Panc1 (cell line): ENCODE measurements at regions not wholly inside any gene's neighbourhood (a gene's known extent, or its start where the extent isn't known, plus 50 kb on each side); places are given as distances from the start of the nearest gene placed in this dataset.

Experiments
- ATAC-seq: fragments of 200-7000 bp; cut with Tn5 transposase; 2 replicates; pipeline ENCODE4 v1.9.1; 2020; ENCODE audit warnings: mild to moderate bottlenecking, moderate library complexity
- BruUV-seq: library from RNA; stranded (reverse); fragments of 400-500 nt; replicated peaks from 2 replicates; lab custom pipeline; 2021; lab: Mats Ljungman, UMichigan
- CTCF ChIA-PET: fragments of 300-600 bp; sonication (Branson Sonifier 250); formaldehyde crosslinking; loops from one replicate; lab custom pipeline; 2022; ENCODE audit warnings: antibody characterized with exemption; lab: Charles Lee
- POLR2A ChIA-PET: fragments of 300-600 bp; sonication (Branson Sonifier 250); formaldehyde crosslinking; loops from one replicate; lab custom pipeline; 2022; ENCODE audit warnings: antibody characterized with exemption; lab: Charles Lee
- DNase-seq: peaks from one replicate; pipeline ENCODE4 v3.0.0-alpha.2; 2010; ENCODE audit warnings: low read depth, low spot score
- H3K27ac ChIP-seq: 2 replicates; pipeline ENCODE4 v1.5.1; 2011; ENCODE audit warnings: mild to moderate bottlenecking, low read length, inconsistent platforms
- H3K27me3 ChIP-seq: fragments of 200-500 bp; sonication (Bioruptor generic); 2 replicates; pipeline ENCODE4 v1.6.0; 2014; ENCODE audit warnings: low read length, inconsistent platforms; ENCODE audit not compliant: control insufficient read depth, insufficient read depth
- H3K36me3 ChIP-seq: fragments of 200-500 bp; sonication (Bioruptor generic); 2 replicates; pipeline ENCODE4 v1.5.1; 2014; ENCODE audit warnings: inconsistent platforms, mild to moderate bottlenecking, low read length, moderate library complexity; ENCODE audit not compliant: control insufficient read depth, insufficient read depth
- H3K4me1 ChIP-seq: 2 replicates; pipeline ENCODE4 v1.5.1; 2011; ENCODE audit warnings: inconsistent platforms, mild to moderate bottlenecking, low read length, moderate library complexity; ENCODE audit not compliant: control insufficient read depth, insufficient read depth
- H3K4me3 ChIP-seq, 2 experiments: 2 replicates each; pipeline ENCODE4 v1.5.1; 2011 to 2012; ENCODE audit warnings: low read depth in 2 of 2, low read length in 2 of 2, mild to moderate bottlenecking in 2 of 2, inconsistent platforms in 1 of 2, moderate library complexity in 1 of 2
- H3K9me3 ChIP-seq: fragments of 200-500 bp; sonication (Bioruptor generic); 2 replicates; pipeline ENCODE4 v1.5.1; 2014; ENCODE audit warnings: low read depth, mild to moderate bottlenecking, inconsistent platforms, low read length, moderate library complexity; ENCODE audit not compliant: control insufficient read depth, insufficient read depth
- POLR2AphosphoS5 ChIP-seq: IDR thresholded peaks from 2 replicates; pipeline ENCODE4 v1.6.1; 2012; ENCODE audit warnings: mild to moderate bottlenecking, low read depth, low read length, moderate library complexity
- SIN3A ChIP-seq: IDR thresholded peaks from 2 replicates; pipeline ENCODE4 v1.6.1; 2012; ENCODE audit warnings: low read depth, mild to moderate bottlenecking, low read length, moderate library complexity, borderline replicate concordance; ENCODE audit not compliant: insufficient read depth
- TCF7L2 ChIP-seq: IDR thresholded peaks from 2 replicates; pipeline ENCODE4 v1.6.1; 2011; ENCODE audit warnings: mild to moderate bottlenecking, low read depth, low read length, inconsistent platforms
- in situ Hi-C: cut with HindIII; loops from 2 replicates; pipeline ENCODE4 v1.10.0; 2016; ENCODE audit warnings: low sequenced_read_pairs, low pct_unique_long_range_greater_than_20kb
- intact Hi-C: fragments of 100-400 bp; cut with micrococcal nuclease; formaldehyde crosslinking; loops from one replicate; pipeline ENCODE4 v1.10.0; 2022; ENCODE audit not compliant: unreplicated experiment
- TF ChIP-seq, protein P1 (sequence below): fragments of 450-650 bp; IDR thresholded peaks from 2 replicates; pipeline ENCODE4 v1.5.1; 2017; ENCODE audit warnings: mild to moderate bottlenecking
- TF ChIP-seq, protein P2 (sequence below), 2 experiments: IDR thresholded peaks; 2 replicates each; pipeline ENCODE4 v1.6.1; 2011 to 2012; ENCODE audit warnings: low read depth in 2 of 2, control low read depth in 1 of 2, low read length in 1 of 2, mild to moderate bottlenecking in 1 of 2, moderate library complexity in 1 of 2; ENCODE audit not compliant: insufficient read depth in 1 of 2

- CTCF ChIA-PET = no interaction called here
- H3K4me3 ChIP-seq = no peak overlapping the region
- BruUV-seq = no TSS peak
- intact Hi-C loops (no loop called here), in situ Hi-C loops (no loop called here)
- no peaks in the 10 kb centered on the region for H3K9me3 ChIP-seq
- H3K4me1 ChIP-seq = no peaks in the 10 kb centered on the region
- DNase-seq = no peak
- ATAC-seq = no peak
- POLR2A ChIA-PET = no interaction called here
- H3K27me3 ChIP-seq = no peaks in the 10 kb centered on the region
- no peak overlapping the region for H3K27ac ChIP-seq
- no peaks in the 10 kb centered on the region for H3K36me3 ChIP-seq
- no peak for TF ChIP-seq TCF7L2
- TF ChIP-seq, protein P1, sequence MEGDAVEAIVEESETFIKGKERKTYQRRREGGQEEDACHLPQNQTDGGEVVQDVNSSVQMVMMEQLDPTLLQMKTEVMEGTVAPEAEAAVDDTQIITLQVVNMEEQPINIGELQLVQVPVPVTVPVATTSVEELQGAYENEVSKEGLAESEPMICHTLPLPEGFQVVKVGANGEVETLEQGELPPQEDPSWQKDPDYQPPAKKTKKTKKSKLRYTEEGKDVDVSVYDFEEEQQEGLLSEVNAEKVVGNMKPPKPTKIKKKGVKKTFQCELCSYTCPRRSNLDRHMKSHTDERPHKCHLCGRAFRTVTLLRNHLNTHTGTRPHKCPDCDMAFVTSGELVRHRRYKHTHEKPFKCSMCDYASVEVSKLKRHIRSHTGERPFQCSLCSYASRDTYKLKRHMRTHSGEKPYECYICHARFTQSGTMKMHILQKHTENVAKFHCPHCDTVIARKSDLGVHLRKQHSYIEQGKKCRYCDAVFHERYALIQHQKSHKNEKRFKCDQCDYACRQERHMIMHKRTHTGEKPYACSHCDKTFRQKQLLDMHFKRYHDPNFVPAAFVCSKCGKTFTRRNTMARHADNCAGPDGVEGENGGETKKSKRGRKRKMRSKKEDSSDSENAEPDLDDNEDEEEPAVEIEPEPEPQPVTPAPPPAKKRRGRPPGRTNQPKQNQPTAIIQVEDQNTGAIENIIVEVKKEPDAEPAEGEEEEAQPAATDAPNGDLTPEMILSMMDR = no peak
- TF ChIP-seq POLR2AphosphoS5 = no peak
- TF ChIP-seq, protein P2, sequence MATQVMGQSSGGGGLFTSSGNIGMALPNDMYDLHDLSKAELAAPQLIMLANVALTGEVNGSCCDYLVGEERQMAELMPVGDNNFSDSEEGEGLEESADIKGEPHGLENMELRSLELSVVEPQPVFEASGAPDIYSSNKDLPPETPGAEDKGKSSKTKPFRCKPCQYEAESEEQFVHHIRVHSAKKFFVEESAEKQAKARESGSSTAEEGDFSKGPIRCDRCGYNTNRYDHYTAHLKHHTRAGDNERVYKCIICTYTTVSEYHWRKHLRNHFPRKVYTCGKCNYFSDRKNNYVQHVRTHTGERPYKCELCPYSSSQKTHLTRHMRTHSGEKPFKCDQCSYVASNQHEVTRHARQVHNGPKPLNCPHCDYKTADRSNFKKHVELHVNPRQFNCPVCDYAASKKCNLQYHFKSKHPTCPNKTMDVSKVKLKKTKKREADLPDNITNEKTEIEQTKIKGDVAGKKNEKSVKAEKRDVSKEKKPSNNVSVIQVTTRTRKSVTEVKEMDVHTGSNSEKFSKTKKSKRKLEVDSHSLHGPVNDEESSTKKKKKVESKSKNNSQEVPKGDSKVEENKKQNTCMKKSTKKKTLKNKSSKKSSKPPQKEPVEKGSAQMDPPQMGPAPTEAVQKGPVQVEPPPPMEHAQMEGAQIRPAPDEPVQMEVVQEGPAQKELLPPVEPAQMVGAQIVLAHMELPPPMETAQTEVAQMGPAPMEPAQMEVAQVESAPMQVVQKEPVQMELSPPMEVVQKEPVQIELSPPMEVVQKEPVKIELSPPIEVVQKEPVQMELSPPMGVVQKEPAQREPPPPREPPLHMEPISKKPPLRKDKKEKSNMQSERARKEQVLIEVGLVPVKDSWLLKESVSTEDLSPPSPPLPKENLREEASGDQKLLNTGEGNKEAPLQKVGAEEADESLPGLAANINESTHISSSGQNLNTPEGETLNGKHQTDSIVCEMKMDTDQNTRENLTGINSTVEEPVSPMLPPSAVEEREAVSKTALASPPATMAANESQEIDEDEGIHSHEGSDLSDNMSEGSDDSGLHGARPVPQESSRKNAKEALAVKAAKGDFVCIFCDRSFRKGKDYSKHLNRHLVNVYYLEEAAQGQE (IDR thresholded peaks at IDR 0.05; ENCODE audit: insufficient read depth in 1 of 2, low read depth in 2 of 2, low read length in 1 of 2) = no peak
- TF ChIP-seq SIN3A = no peak
Observed at GRCh38 chr4:46196086-46196485, 72.2 kb upstream of the GABRG1 start.

- Histone ChIP-seq H3K4me1 (no peaks in the 10 kb centered on the region), H3K4me3 (no peak overlapping the region), H3K9me3 (no peaks in the 10 kb centered on the region), H3K27ac (no peak overlapping the region), H3K36me3 (no peaks in the 10 kb centered on the region), H3K27me3 (no peaks in the 10 kb centered on the region)
- no peak for DNase-seq
- intact Hi-C loops = loop anchor here (10.0 kb wide), 1 partner anchor 59 kb away; no protein-coding TSS in a partner anchor
- CTCF ChIA-PET = no interaction called here
- BruUV-seq = no TSS peak
- no peak for ATAC-seq
- TF ChIP-seq SIN3A = no peak
- TF ChIP-seq TCF7L2 = no peak
- TF ChIP-seq, protein P1 = no peak
- TF ChIP-seq POLR2AphosphoS5 = no peak
- TF ChIP-seq, protein P2 (IDR thresholded peaks at IDR 0.05; ENCODE audit: insufficient read depth in 1 of 2, low read depth in 2 of 2, low read length in 1 of 2) = no peak
- POLR2A ChIA-PET = no interaction called here
- in situ Hi-C loops = no loop called here
Observed at GRCh38 chr4:46185766-46186165, 61.9 kb upstream of the GABRG1 start.
